Neuron (in vitro differentiated cells): ENCODE measurements at regions not wholly inside any gene's neighbourhood (a gene's known extent, or its start where the extent isn't known, plus 50 kb on each side); places are given as distances from the start of the nearest gene placed in this dataset.
"Not testable (repeated sequence)": the region's sequence is repeated elsewhere in the genome, so short reads cannot be mapped to it uniquely, and the experiment has no call there.

ENCODE experiments used
- H2AFZ ChIP-seq: one replicate; pipeline ENCODE4 v1.6.1; 2013; ENCODE audit warnings: low read depth, mild to moderate bottlenecking, inconsistent platforms, low read length, moderate library complexity
- H3K27me3 ChIP-seq: one replicate; pipeline ENCODE4 v1.6.1; 2013; ENCODE audit warnings: low read length; ENCODE audit not compliant: insufficient read depth
- H3K36me3 ChIP-seq: one replicate; pipeline ENCODE4 v1.6.1; 2013; ENCODE audit warnings: low read length; ENCODE audit not compliant: insufficient read depth
- H3K4me1 ChIP-seq: one replicate; pipeline ENCODE4 v1.6.1; 2013; ENCODE audit warnings: low read length; ENCODE audit not compliant: insufficient read depth
- H3K4me3 ChIP-seq: 2 replicates; pipeline ENCODE4 v1.5.1; 2013; ENCODE audit warnings: mild to moderate bottlenecking, low read length, moderate library complexity
- H3K9me3 ChIP-seq: one replicate; pipeline ENCODE4 v1.6.1; 2013; ENCODE audit warnings: low read length

DNA sequence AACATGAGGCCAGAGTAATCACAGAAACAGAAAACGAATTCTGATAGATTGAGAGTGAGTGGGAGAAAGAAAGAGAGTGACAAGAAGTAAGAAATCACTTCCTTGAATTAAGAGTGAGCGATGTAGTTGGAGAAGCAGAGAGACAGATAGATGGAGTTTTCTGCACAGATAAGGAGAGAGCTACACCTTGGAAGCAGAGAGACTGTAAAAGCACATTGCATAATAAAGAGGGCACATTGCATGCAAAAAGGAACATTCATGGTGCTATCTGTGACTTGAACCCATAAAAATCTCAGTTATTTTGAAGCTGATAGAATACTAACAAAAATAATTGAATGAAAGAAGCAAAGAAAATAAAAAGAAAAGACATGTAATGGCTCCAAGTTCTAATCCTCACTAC lies 943.8 kb downstream of the NR2F1-AS1 start:
- no peaks in the 10 kb centered on the region for H3K36me3 ChIP-seq

DNA sequence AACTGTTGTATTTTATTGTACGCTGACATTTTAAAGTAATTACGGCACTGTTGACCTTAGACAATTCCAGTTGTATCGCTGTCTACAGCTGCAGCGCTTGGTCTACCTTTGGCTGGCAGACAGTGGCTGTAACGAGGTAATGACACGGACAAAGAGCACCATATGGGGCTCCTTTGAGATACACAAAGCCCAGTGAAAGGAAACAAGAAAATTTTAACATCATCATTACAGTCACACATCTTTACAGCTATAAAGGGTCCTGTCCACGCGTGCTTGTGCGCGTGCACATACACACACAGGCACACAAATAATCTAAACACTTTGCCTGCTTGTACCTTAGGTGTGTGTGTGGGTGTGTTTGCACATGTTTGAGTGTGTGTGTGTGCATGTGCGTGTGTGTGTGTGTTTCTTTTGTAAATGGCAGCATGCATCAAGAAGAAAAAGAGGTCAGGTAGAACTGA lies 946.0 kb downstream of the NR2F1-AS1 start:
- Histone ChIP-seq H3K4me1 (peaks cover 13% of the 10 kb centered on the region), H3K9me3 (no peaks in the 10 kb centered on the region), H3K36me3 (no peaks in the 10 kb centered on the region), H3K27me3 (no peaks in the 10 kb centered on the region), H2AFZ (no peak overlapping the region), H3K4me3 (no peak overlapping the region)

More for the DNA sequence above, 943.8 kb downstream of the NR2F1-AS1 start:
- H3K4me3 ChIP-seq = no peak overlapping the region
- no peak overlapping the region for H2AFZ ChIP-seq
- H3K9me3 ChIP-seq = no peaks in the 10 kb centered on the region
- no peaks in the 10 kb centered on the region for H3K27me3 ChIP-seq
- peaks cover 30% of the 10 kb centered on the region for H3K4me1 ChIP-seq

DNA sequence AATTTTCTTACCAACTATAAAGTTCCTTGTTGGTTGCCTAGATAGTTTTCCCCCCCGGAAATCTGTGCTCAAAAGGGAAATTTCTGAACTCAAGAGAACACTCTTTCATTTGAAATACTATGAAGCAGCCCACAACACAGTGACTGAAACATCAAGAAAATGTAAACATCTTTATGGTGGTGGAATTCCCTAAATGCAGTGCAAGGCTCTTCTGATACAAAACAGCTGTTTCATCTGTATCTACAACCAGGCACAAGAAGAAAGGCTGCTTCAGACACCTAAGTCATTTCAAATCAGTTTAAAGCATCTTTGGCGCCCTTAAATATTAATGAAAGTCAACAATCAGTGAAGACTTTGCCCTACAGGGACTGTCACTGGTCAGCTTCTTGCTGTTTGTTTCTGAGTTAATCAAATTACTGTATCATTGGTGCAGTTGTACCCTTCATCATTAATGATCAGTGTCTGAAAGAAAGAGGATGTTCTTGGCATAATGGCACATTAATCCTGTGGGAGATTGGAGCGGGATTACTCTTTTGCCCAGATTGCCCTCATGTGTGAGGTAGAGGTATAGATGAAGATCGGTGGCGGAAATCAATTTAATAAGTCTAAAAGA lies 947.0 kb downstream of the NR2F1-AS1 start:
- peaks cover 2% of the 10 kb centered on the region for H3K4me1 ChIP-seq
- H2AFZ ChIP-seq = no peak overlapping the region
- no peak overlapping the region for H3K4me3 ChIP-seq
- H3K36me3 ChIP-seq = no peaks in the 10 kb centered on the region
- no peaks in the 10 kb centered on the region for H3K27me3 ChIP-seq
- H3K9me3 ChIP-seq = no peaks in the 10 kb centered on the region

DNA sequence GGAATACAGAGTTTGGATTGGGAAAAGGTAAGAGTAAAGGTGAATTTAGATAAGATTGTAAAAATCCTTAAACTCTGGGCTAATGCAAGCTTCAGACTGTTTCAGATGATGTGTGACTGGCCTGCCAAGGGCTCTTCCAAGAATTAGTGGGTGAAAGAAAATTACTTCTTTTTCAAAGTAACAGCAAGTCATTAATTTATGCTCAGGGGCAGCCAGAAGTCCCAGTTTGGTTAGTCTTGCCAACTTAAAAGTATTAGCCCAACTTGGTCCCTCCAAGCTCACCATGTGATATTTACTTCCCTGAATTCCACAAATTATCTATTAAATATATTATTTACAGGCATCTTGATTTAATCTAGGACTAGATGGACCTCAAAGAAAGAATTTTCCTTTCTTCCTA lies 947.8 kb downstream of the NR2F1-AS1 start:
- no peak overlapping the region for H2AFZ ChIP-seq
- no peaks in the 10 kb centered on the region for H3K4me1 ChIP-seq
- H3K27me3 ChIP-seq = no peaks in the 10 kb centered on the region
- no peak overlapping the region for H3K4me3 ChIP-seq
- no peaks in the 10 kb centered on the region for H3K36me3 ChIP-seq
- no peaks in the 10 kb centered on the region for H3K9me3 ChIP-seq

DNA sequence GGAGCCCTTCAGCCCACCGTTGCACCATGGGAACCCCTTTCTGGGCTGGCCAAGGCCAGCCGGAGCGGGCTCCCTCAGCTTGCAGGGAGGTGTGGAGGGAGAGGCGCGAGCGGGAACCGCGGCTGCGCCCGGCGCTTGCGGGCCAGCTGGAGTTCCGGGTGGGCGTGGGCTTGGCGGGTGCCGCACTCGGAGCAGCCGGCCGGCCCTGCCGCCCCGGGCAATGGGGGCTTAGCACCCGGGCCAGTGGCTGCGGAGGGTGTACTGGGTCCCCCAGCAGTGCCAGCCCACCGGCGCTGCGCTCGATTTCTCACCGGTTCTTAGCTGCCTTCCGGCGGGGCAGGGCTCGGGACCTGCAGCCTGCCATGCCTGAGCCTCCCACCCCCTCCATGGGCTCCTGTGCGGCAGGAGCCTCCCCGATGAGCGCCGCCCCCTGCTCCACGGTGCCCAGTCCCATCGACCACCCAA lies 949.8 kb downstream of the NR2F1-AS1 start:
- not testable (repeated sequence) for H3K27me3 ChIP-seq, H3K36me3 ChIP-seq, H2AFZ ChIP-seq, H3K9me3 ChIP-seq, H3K4me1 ChIP-seq, H3K4me3 ChIP-seq

DNA sequence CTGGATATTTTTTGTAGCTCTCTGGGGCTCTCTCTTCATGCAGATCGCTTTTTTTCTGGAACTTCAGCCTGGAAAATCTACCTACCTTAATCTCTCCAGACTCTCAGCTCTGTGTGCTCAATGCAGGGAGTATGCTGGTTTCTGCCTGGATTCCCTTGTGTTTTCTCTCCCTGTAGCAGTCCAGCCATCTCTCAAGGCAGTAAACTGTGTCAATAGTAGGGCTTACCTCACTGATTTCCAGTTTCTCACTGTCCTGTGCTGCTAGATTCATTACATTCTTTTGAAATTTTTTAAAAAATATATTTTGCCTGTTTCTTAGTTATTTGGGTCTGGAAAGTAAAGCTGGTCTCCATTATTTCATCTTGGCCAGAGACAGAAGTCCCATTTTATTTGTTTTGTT lies 951.4 kb downstream of the NR2F1-AS1 start:
- H3K9me3 ChIP-seq = no peaks in the 10 kb centered on the region
- no peaks in the 10 kb centered on the region for H3K4me1 ChIP-seq
- no peak overlapping the region for H3K4me3 ChIP-seq
- H3K27me3 ChIP-seq = no peaks in the 10 kb centered on the region
- H3K36me3 ChIP-seq = no peaks in the 10 kb centered on the region
- no peak overlapping the region for H2AFZ ChIP-seq

DNA sequence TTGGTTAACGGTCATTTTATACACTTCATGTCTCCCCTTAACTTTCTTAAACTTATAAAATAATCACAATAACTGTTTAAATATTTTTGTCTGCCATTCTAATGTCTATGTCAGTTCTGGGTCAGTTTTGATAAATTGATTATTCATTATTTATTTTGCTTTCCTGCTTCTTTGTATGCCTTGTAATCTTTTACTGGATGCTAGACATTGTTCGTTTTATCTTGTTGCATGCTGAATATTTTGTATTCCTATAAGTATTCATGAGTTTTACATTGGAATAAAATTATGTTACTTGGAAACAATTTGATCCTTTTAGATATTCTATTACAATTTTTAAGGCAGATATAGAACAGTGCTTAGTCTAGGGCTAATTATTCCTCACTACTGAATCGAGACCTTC lies 952.0 kb downstream of the NR2F1-AS1 start:
- H2AFZ ChIP-seq = no peak overlapping the region
- H3K9me3 ChIP-seq = no peaks in the 10 kb centered on the region
- no peaks in the 10 kb centered on the region for H3K36me3 ChIP-seq
- no peak overlapping the region for H3K4me3 ChIP-seq
- no peaks in the 10 kb centered on the region for H3K4me1 ChIP-seq
- no peaks in the 10 kb centered on the region for H3K27me3 ChIP-seq

DNA sequence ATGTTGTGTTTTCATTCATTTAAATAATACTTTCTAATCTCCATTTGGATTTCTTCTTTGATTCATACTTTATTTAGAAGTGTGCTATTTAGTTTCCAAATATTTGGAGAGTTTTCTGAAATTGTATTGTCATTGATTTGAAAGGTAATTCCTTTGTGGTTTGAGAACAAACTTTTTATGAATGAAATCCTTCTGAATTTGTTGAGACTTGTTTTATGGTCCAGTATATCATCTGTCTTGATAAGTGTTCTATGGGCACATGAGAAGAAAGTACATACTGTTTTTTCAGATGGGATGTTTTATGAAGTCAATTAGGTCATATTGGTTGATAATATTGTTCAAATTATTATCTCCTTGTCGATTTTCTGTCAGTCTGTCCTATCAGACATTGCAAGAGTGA lies 953.8 kb downstream of the NR2F1-AS1 start:
- no peak overlapping the region for H3K4me3 ChIP-seq
- H3K36me3 ChIP-seq = no peaks in the 10 kb centered on the region
- H3K9me3 ChIP-seq = no peaks in the 10 kb centered on the region
- H3K27me3 ChIP-seq = no peaks in the 10 kb centered on the region
- H2AFZ ChIP-seq = no peak overlapping the region
- no peaks in the 10 kb centered on the region for H3K4me1 ChIP-seq

DNA sequence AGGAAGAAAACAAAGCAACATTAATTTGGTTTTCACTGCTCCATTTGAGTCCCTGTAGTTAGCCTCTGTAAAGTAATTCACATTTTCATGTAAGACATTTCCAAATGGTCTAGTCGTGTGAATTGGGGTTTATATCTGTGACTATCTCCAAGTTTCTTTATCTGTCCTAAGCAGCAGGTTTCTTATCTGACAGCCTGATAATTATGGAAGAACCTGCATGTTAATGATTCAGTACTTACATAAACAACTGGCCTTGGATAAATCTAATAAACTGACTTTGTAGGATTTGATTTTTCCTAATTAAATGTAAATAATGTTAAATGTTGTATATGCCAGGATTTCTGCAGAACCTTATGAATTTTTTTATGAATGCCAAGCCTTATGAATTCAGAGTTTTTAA lies 964.9 kb downstream of the NR2F1-AS1 start:
- H2AFZ ChIP-seq = no peak overlapping the region

DNA sequence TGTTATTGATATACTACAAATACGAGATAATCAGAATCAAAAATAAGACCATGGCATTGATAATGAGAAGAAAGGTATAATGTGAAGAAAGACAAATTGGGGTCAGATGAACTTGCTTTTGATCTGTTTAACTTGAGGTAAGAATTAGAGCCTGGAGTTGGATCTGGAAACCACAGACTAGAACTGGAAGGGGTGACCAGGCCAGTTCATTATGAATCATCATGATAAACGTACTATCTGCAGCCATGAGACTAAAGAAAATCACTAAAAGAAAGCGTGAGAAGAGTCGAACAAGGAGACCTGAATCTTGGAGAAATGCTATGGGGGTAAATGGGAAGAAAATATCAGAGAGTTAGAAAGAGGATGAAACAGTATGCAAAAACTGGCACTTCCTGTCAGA lies 967.5 kb downstream of the NR2F1-AS1 start:
- Histone ChIP-seq H2AFZ (no peak overlapping the region), H3K4me1 (no peaks in the 10 kb centered on the region), H3K27me3 (no peaks in the 10 kb centered on the region), H3K4me3 (no peak overlapping the region), H3K36me3 (no peaks in the 10 kb centered on the region), H3K9me3 (no peaks in the 10 kb centered on the region)

More for the DNA sequence above, 964.9 kb downstream of the NR2F1-AS1 start:
- no peaks in the 10 kb centered on the region for H3K9me3 ChIP-seq
- H3K4me1 ChIP-seq = no peaks in the 10 kb centered on the region
- H3K27me3 ChIP-seq = no peaks in the 10 kb centered on the region
- H3K36me3 ChIP-seq = no peaks in the 10 kb centered on the region
- H3K4me3 ChIP-seq = no peak overlapping the region

DNA sequence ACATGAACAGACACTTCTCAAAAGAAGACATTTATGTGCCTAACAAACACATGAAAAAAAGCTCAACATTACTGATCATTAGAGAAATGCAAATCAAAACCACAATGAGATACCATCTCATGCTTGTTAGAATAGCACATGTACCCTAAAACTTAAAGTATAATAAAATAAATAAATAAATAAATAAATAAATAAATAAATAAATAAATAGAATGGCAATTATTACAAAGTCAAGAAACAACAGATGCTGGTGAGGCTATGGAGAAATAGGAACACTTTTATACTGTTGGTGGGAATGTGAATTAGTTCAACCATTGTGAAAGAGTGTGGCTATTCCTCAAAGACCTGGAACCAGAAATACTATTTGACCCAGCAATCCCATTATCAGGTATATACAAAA lies 970.6 kb downstream of the NR2F1-AS1 start:
- not testable (repeated sequence) for H3K27me3 ChIP-seq, H3K9me3 ChIP-seq, H3K36me3 ChIP-seq, H3K4me1 ChIP-seq, H2AFZ ChIP-seq, H3K4me3 ChIP-seq

DNA sequence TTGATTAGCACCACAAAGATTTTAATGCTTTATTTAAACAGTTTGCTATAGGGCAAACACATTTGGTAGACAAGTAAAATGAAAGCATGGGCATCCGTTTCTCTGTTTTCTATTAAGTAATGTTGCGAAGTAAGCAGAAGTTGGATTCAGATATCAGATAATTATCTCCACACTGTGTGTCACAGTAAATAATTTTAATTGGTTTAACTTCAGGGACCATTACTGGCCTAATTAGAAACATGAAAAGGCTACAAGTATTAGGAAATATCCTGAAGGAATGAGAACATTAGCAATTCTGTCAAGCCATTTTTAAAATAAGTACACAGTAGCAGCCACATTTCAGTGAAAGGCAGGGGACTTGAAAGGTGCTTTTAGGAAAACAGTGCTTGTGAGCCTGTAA lies 975.4 kb downstream of the NR2F1-AS1 start:
- H3K27me3 ChIP-seq = no peaks in the 10 kb centered on the region

DNA sequence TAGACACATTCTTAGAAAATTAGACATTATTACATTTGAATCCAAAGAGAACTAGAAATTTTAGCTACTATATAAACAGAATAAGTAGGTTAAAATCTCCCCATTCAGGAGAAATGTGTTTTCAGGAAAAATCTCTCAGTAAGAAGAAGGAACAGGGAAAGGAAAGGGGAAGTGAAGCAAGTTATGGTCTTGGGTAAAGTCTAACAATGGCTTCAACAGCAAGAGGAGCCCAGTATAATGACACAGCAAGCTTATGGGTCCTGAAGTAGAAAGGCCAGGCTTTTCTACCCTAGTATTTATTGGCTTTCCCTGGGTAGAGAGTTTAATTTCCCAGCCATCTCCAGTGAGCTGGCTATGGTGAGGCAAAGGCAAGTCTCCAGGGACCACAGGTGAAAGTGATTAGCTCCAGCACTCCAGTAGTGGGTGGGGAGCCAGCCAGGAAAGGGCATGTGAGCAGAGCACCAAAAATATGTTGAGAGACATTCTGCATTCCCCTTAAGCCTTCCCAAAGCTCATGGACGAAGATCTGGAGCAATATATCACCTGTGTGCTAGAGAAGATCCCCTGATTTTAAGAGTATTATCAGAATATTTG lies 981.7 kb downstream of the NR2F1-AS1 start:
- H3K9me3 ChIP-seq = no peaks in the 10 kb centered on the region
- no peaks in the 10 kb centered on the region for H3K27me3 ChIP-seq
- no peak overlapping the region for H2AFZ ChIP-seq
- no peak overlapping the region for H3K4me3 ChIP-seq
- H3K4me1 ChIP-seq = peaks cover 5% of the 10 kb centered on the region
- no peaks in the 10 kb centered on the region for H3K36me3 ChIP-seq

More for the DNA sequence above, 975.4 kb downstream of the NR2F1-AS1 start:
- Histone ChIP-seq H2AFZ (no peak overlapping the region), H3K4me3 (no peak overlapping the region), H3K36me3 (no peaks in the 10 kb centered on the region), H3K9me3 (no peaks in the 10 kb centered on the region), H3K4me1 (no peaks in the 10 kb centered on the region)

DNA sequence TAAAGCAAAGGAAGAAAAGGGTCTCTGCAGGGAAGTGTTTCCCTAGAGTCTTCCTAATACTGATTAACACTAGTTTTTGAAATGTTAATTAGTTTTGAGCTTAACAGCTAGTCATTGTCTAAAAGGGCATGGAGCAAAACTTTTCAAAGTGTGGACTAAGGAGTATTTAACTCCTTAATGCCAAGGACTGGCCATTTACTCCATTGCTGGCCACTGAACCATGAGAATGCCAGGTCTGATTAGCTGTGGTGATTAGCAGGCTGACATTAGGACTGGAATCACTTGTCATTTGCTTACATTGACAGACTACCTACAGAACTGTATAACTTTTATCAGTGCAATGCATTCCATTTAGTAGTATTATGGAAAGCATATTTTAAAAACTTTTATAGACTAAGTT lies 987.0 kb downstream of the NR2F1-AS1 start:
- Histone ChIP-seq H3K4me3 (no peak overlapping the region), H3K4me1 (peaks cover 15% of the 10 kb centered on the region), H3K27me3 (no peaks in the 10 kb centered on the region), H3K36me3 (no peaks in the 10 kb centered on the region), H3K9me3 (no peaks in the 10 kb centered on the region), H2AFZ (no peak overlapping the region)
